EH (cell line): ENCODE measurements at regions not wholly inside any gene's neighbourhood (a gene's known extent, or its start where the extent isn't known, plus 50 kb on each side); places are given as distances from the start of the nearest gene placed in this dataset.
A peak's percentile ranks its signal among the peaks of the same experiment; 100 is the strongest.
"Not testable (repeated sequence)": the region's sequence is repeated elsewhere in the genome, so short reads cannot be mapped to it uniquely, and the experiment has no call there.

Experiments used
- DNase-seq: peaks from one replicate; pipeline ENCODE4 v3.0.0-alpha.2; 2015; ENCODE audit warnings: low read depth

DNA sequence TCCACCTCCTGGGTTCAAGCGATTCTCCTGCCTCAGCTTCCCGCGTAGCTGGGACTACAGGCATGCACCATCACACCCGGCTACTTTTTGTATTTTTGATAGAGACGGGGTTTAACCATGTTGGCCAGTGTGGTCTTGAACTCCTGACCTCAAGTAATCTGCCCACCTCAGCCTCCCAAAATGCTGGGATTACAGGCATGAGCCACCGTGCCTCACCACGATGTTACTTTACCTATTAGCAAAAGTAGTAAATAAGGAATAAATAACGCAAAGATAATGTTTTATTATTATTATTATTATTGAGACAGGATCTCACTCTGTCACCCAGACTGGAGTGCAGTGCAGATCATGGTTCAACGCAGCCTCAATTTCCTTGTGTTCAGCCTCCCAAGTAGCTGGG, 145.9 kb downstream of the NPIPB5 start:
- DNase-seq, result not testable (repeated sequence)

DNA sequence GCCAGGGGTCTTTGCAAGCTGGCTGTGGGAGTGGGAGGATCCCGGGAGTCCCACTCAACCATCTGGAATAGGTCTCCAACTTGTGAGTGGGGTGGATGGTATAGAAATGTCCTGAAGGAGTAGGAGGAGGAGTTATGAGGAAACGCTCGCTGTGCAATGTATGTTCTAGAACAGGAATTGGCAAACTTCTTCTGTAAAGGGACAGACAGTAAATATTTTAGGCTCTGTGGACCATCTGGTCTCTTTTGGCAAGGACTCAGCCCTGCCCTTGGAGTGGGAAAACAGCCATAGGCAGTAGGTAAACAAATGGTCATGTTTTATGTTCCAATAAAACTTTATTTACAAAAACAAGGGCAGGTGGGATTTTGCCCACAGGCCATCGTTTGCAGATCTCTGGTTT, 149.2 kb downstream of the NPIPB5 start:
- DNase-seq, result no peak

DNA sequence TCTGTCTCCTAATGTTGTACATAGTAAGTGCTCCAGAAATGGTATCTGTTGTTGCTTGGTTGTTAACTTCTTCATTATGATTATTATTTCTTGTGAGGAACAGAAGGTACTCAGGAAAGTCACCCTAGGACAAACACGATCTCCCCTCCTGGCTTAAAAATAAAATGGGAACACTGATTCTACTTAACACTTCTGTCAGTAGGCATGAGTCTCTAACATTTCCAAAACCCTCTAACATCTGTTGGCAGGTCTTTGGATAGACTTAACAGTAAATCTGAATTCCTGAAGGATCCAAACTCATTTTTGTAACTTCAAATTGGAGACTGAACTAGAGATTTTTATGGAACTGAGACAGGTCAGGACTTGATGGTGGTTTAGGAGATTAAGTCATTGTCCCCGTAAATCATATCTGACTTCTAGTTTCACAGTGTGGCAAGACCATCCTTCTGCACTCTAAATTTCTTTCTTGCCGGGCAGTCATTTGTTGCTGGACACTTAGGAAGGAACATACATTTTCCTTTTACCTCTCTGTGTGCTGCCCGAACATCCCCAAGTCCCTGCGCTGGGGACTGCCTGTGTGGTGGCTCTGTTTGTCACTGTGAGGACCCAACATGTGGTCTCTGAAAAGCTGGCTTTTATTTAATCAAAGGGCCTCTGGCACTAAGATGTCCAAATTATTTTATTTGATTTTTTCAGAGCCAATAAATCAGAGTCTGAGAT, 149.9 kb downstream of the NPIPB5 start:
- no peak for DNase-seq

DNA sequence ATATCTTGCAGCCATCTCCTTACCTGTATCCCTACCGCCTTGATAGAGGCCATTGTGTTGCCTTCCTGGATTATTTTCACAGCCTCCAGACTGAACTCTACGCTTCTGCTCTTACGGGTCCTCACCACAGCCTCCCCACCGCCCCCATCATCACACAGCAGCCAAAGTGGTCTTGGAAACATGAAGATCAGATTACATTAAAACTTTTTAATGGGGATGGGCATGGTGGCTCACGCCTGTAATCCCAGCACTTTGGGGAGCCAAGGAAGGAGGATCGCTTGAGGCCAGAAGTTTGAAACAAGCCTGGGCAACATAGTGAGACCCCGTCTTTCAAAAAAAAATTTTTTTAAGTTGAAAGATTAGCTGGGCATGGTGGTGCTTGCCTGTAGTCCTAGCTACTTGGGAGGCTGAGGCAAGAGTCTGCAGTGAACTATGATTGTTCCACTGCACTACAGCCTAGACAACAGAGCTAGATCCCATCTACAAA, 150.5 kb downstream of the NPIPB5 start:
- DNase-seq, result no peak

DNA sequence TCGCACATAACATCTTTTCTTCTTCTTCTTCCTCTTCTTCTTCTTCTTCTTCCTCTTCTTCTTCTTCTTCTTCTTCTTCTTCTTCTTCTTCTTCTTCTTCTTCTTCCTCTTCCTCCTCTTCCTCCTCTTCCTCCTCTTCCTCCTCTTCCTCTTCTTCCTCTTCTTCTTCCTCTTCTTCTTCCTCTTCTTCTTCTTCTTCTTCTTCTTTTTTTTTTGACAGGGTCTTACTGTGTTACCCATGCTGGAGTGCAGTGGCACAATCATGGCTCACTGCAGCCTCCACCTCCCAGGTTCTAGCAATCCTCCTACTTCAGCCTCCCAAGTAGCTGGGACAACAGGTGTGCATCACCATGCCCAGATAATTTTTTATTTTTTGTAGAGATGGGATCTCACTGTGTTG, 151.0 kb upstream of the HS3ST2 start:
- DNase-seq, result not testable (repeated sequence)

DNA sequence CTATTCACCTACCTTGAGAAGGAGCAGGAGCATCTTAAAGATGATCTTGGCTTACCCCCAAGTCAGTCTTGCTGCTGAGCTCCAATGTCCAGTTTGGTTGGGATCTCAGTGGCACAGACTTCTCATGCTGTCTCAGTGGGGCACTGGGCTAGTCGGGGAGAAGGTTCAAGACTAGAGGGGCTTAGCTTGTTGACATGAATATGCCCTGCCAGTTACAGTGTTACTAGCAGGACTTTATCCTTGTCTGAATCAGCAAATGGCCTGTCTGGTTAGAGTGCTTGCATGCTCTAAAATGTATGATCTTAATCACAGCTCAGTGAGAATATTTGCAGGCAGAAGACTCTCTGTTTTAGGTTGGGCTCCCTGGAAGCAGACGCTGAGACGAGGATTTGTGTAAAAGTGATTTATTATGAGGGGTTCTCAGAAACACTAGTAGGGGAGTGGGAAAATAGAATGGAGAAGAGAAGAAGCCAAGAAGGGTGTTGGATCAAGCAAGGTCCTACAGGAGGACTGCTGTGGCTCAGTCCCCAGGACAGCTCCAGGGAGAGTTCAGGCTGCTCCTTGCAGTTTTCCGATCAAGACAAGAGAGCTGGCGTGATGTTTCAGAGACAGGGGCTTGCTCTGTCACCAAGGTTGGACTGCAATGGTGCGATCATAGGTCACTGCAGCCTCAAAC, 150.4 kb upstream of the HS3ST2 start:
- DNase-seq, result no peak

DNA sequence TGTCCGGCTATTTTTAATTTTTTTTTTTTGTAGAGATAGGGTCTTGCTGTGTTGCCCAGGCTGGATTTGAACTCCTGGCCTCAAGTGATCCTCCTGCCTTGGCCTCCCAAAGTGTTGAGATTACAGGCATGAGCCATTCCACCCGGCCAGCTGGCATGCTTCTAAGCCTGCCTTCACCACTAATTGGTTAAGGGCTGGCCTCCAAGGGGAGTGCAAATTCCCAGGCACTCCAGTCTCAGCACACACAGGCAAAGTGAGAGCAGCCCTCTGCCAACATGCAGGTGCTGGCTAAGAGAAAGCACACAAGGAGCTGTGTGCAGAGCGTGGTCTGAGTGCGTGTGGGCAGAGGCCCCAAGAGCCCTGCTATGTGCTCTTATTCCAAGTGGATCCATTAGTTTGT, 149.8 kb upstream of the HS3ST2 start:
- no peak for DNase-seq

DNA sequence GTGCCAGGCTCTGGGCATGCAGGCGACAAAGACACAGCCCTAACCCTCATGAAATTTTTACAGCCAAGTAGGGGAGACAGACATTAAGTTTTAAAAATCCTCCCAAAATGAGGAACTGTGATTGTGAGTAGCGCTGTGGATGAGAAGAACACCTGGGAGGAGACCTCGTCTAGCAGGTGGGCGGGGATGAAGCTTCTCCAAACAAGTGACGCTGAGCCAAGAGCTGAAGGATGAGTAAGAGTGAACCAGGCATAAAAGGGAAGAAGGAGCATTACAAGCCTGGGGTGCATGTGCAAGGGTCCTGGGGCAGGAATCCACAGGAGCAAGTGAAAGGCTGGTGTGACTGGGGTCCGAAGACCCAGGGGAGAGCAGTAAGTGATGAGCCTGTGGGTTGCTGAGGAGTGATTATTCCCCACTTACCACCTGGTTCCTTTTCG, 149.4 kb upstream of the HS3ST2 start:
- DNase-seq, result no peak

DNA sequence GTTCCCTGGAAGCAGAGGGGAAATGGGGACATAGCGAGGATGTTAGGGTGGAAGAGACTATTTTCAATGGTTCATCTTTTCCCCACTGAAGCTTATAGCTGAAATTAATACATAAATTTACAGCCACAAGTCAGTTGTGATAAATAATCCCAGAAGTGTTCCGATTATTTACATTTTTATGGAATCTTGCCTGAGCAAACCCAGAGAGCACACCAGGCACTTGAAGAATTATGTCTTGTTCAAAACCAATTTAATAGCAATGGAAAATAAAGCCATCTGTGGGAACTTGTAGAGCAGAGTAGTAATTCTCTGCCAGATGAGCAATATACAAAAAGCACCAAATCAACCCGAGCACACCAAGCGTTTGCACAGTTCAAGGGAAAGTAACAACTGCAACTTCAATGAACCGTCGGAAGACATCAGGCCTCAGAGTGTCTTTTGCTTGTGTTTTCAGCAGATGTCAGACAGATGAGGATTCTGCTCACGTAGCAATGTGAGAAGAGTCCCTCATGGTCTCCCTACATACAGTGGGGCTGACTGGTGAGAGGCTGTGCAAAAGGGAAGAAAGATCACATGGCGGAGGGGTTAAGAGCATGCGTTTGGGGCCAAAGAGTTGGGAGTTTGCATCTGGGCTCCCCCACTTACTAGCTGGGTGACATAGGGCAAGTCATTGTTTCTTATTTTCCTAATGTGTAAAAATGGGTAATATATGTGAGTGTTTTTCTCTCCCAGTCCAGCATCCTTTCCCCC, 148.7 kb upstream of the HS3ST2 start:
- DNase-seq, result no peak

DNA sequence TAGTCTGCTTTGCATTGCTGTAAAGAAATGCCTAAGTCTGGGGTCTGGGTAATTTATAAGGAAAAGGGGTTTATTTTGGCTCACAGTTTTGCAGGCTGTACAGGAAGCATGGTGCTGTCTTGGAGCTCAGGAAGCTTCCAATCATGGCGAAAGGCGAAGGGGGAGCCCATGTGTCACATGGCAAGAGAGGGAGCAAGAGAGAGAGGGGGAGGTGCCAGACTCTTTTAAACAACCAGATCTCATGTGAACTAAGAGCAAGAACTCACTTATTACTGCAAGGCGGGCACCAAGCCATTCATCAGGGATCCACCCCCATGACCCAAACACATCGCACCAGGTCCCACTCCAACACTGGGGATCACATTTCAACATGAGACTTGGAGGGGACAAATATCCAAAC, 148.2 kb upstream of the HS3ST2 start:
- no peak for DNase-seq

DNA sequence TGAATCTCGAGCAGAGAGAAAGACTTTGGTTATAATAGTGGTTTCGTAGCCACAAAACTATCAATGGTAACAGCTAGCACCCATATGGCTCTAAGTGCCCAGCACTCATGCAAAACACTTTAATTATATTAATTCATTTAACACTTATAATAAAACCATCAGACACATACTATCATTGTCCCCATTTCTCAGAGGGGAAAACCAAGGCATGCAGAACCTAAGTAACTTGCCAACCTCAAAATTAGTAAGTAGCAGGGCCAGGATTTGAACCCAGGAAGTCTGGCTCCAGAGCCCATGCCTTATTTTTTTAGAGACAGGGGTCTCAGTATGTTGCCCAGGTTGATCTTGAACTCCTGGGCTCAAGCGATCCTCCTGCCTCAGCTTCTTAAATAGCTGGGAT, 145.6 kb upstream of the HS3ST2 start:
- no peak for DNase-seq

DNA sequence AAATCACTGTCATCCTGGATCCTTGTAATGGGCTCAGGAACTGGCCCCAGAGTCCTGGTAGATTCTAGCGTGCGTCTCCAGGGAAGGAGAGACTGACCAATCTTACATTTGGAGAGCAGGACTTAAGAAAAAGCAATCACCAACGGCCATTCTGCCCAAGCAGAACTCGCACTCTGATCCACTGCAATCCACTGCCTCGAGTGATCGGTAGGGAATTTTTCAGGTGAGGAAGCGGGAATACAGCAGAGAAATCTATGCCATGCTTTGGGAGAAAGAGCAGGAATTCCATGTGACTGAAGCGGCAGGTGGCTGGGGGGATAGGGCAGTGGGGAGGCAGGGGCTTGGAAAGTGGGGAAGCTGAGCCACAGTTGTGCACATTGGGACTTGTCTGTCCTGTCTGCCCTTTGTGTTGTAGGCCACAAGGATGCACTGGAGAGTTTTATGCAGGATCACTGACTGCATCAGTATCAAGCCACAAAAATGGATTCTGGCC, 143.9 kb upstream of the HS3ST2 start:
- no peak for DNase-seq

DNA sequence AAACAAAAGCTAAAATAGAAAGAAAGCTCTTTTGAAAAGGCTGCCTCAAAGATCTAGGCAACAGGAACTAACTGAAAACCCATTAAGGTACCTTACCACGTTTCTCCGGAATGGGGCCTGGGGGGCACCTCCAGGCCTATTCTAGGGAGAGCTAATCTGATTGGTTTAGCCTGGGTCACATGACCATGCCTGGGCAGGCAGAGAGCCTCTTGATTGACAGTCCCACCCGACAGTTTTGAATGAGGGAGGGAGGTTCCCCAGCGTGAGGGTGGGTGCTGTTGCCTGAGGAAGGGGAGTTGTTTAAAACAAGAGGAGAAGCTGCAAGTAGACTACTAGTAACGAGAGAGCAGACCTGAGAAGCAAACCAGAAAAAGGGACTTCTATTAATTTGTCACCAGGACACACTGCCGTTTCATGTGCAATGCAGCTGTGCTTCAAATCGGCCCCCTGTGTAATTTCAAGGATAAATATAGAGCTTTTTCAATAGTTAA, 143.4 kb upstream of the HS3ST2 start:
- peak; percentile 22 for DNase-seq

DNA sequence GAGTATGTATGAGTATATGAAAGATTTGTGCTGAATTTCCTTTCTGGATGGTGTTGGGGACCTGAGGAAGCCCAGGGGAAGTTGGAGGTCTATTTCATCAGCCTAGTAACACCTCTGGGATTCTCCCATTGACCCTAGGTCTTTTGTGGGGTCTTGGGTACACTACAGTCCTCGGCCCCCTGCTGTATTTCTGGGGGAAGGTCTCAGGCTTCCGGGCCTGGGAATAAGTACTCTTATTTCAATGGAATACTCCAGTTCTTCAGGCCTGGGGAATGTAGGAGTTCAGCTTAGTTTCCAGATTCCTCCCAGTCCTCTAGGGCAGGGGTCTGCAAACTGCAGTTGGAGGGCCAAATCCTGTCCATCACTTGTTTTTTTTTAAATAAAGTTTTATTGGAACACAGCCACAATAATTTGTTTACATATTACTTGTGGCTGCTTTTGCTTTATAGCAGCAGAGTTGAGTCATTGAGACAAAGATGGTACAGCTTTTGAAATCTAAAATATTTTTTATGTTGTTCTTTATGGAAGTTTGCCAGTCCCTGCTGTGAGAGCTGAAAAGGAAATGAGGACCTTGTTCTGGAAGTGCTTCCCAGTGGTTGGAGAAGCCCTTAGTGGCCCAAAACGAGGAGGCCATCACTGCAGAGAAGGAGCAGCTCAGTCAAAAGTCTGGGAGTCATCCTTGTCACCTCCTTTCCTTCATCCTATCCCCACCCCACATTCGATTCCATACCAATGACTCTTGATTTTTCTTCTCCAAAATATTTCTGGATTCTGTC, 142.5 kb upstream of the HS3ST2 start:
- DNase-seq, result peak; percentile 59

DNA sequence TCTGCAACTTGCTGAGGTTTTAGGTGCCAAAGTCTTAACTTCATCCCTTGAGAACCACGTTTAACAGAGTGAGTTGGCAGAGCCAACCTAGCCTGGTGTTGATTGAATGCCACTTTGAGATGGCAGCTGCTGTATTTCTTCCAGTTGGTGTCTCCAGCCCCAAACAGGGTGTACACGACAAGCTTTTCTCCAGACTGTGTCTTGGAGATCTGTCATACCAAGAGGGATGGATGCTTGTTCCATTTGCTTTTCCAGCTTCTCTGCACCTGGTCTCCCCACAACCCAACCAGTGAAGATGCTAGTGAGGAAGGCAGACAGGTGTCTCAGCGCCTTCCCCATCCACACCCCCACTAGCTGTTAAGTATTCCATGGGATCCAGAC, 141.1 kb upstream of the HS3ST2 start:
- DNase-seq, result no peak

DNA sequence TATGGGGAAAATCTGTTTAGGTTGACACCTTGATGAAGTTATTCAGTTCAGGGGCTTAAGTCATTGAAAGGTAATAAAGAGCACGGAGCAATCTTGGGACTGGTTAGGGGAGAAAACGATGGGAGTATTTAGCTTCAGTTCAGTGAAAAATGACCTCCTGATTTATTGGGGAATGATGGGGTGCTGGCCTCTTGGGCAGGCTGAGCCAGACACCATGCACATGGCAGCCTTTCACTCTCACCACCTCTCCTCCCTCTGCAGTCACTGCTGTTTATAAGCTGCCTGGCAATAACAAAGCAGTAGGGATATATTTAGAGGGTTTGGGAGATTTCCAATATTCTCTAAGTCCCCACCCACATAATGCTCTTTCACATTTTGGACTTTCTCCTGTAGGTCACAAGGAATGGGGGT, 140.5 kb upstream of the HS3ST2 start:
- DNase-seq, result no peak

DNA sequence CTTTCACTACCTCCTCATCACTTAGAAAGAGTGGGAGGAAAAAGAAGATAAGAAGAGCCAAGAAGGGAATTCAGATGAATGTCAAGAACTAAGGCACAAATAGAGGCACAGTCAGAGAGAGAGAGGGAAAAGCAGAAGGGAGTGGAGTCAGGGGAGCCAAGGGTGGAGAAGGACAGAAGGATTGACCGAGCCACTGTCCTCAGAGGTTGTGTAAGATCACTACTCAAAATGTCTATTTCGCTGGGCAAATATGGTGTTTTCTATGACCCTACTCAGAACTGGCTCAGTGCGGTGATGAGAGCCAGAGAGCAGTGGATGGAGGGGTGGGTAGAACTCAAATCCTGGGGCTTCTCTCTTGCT, 139.2 kb upstream of the HS3ST2 start:
- no peak for DNase-seq

DNA sequence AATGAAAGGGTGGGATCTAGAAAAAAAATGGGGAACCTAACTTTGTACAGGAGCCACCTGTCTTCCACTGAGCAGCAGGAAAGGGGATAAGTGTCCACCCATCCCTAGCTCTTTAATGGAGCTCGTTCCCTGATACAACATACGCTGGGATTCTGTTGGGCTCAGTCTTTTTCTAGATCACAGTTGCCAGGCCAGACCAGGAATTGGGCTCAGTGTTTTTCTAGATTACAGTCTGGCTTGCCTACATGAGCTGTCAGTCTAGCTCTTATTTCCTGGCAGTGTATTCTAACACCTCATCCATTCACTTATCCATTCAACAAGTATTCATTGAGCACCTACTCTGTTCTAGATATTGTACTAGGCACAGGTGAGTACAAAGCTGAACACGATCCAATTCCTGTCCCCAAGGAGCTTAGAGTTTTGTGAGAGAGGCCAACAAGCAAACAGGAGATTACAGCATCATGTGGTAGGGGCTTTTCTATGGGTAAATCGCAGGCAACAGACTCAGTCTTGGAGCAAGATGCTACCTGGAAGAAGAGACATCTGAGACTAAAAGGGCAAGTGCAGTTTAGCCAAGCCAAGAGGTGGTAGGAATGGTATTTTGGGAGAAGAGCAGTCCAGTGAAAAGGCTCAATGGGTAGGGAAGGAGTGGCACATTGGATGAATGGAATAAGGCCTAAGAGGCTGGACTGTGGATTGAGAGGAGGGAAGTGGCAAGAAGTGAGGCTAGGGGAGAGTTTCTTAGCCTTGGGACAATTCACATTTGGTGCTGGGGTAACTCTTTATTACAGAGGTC, 138.0 kb upstream of the HS3ST2 start:
- no peak for DNase-seq

DNA sequence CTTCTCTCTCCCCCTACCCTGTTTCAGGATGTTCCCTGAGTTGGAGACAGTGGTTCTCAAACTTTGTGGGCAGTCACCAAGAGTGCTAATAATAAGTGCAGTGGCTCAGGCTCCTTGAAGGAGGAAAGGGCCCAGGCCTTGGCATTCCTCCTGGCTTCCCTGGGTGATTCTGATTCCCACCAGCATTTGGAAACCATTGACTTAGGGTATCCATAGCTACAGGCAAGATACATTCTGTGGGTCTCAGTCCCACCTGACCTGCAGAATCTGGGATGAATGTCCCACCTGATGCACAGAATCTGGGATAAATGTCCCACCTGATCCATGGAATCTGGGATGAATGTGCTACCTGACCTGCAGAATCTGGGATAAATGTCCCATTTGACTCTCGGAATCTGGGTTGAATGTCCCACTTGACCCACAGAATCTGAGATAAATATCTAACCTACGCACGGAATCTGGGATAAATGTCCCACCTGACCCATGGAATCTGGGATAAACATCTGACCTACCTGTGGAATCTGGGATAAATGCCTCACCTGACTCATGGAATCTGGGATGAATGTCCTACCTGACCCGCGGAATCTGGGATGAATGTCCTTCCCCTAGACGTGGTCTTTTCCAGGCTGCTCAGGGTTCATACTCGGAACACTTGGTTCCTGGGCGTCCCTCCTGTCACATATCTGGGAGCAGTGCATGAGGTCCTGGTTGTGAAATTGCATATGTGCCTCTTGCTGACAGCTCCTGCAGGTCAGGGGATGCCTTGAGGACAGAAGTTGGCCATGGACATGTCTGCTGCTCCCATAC, 136.7 kb upstream of the HS3ST2 start:
- DNase-seq, result no peak

DNA sequence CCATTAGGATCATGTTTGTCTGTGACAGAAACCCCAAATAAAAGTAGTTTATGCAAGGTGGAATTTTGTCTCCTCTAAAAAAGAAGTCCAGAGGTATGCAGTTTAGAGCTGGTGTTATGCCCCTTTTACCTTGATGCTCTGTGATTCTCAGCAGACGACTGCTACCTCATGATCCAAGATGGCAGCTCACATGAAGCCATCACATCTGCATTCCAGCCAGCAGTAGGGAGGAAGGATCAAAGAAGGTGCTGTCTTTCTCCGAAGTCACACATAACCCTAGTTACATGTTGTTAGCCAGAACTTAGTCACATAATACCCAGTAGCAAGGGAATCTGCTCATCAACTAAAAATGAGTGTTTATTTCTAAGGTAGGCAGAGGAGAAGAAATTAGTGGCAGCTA, 135.7 kb upstream of the HS3ST2 start:
- no peak for DNase-seq
